ENCODE measurements at regions not wholly inside any gene's neighbourhood (a gene's known extent, or its start where the extent isn't known, plus 50 kb on each side); places are given as distances from the start of the nearest gene placed in this dataset.

DNA sequence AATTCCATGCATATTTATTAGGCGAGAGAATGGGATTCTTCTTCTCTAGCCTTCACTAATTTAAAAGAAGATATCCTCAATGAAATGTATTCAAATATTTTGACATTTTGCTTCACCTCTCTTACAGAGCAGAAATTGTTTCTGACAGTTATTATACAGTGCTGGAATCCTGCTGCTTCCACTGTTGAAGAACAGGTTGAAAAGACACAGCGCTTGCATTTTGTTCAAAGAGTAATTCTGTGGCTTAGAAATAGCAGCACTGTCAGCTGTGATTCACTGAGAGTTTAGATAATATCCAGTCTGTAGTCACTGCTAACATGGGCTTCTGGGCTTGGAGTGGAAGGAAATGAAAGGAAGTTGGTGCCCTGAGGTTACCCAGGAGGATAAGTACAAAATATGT, 117.1 kb upstream of the FBXL4 start (continued):
- TF ChIP-seq, protein P1, sequence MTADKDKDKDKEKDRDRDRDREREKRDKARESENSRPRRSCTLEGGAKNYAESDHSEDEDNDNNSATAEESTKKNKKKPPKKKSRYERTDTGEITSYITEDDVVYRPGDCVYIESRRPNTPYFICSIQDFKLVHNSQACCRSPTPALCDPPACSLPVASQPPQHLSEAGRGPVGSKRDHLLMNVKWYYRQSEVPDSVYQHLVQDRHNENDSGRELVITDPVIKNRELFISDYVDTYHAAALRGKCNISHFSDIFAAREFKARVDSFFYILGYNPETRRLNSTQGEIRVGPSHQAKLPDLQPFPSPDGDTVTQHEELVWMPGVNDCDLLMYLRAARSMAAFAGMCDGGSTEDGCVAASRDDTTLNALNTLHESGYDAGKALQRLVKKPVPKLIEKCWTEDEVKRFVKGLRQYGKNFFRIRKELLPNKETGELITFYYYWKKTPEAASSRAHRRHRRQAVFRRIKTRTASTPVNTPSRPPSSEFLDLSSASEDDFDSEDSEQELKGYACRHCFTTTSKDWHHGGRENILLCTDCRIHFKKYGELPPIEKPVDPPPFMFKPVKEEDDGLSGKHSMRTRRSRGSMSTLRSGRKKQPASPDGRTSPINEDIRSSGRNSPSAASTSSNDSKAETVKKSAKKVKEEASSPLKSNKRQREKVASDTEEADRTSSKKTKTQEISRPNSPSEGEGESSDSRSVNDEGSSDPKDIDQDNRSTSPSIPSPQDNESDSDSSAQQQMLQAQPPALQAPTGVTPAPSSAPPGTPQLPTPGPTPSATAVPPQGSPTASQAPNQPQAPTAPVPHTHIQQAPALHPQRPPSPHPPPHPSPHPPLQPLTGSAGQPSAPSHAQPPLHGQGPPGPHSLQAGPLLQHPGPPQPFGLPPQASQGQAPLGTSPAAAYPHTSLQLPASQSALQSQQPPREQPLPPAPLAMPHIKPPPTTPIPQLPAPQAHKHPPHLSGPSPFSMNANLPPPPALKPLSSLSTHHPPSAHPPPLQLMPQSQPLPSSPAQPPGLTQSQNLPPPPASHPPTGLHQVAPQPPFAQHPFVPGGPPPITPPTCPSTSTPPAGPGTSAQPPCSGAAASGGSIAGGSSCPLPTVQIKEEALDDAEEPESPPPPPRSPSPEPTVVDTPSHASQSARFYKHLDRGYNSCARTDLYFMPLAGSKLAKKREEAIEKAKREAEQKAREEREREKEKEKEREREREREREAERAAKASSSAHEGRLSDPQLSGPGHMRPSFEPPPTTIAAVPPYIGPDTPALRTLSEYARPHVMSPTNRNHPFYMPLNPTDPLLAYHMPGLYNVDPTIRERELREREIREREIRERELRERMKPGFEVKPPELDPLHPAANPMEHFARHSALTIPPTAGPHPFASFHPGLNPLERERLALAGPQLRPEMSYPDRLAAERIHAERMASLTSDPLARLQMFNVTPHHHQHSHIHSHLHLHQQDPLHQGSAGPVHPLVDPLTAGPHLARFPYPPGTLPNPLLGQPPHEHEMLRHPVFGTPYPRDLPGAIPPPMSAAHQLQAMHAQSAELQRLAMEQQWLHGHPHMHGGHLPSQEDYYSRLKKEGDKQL (CRISPR knock-in tag; IDR thresholded peaks at IDR 0.05; ENCODE audit: borderline replicate concordance) = no peak
- TF ChIP-seq RBM22 (IDR thresholded peaks at IDR 0.05; ENCODE audit: low read depth, low read length, poor library complexity, severe bottlenecking) = no peak
- no peak for TF ChIP-seq SMARCA4 (IDR thresholded peaks at IDR 0.05)
- TF ChIP-seq ZNF77 (CRISPR knock-in tag; IDR thresholded peaks at IDR 0.05) = no peak

DNA sequence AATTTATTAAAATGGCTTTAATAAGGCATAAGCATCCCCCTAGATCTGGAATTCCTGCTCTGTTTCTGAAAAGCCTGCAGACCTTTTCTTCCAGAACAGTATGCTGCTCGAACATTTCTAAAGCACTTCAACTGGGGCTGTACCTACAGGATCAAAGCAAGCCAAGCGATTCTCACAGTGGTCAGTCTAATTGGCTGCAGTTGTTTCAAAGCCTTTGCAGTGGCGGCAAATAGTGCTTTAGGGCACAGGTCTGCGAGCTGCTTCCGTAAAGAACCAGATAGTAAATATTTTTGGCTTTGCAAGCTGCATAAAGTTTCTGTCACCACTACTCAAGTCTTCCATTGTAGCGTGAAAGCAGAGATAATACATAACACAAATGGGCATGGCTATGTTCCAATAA, 88.9 kb upstream of the FBXL4 start:
- no peak overlapping the region for H3K27ac ChIP-seq (ENCODE audit: extremely low read depth, low read depth, low read length)
- in situ Hi-C loops (cut with MboI) = no loop called here
- TF ChIP-seq MECOM (CRISPR knock-in tag; IDR thresholded peaks at IDR 0.05) (no peak), SMAD3 (CRISPR knock-in tag; conservative IDR thresholded peaks at IDR 0.05) (no peak), PHF20 (IDR thresholded peaks at IDR 0.05; ENCODE audit: partially characterized antibody) (no peak), NONO (IDR thresholded peaks at IDR 0.05; ENCODE audit: low read depth in 2 of 2, low read length in 1 of 2) (no peak)
- TF ChIP-seq, protein P2, sequence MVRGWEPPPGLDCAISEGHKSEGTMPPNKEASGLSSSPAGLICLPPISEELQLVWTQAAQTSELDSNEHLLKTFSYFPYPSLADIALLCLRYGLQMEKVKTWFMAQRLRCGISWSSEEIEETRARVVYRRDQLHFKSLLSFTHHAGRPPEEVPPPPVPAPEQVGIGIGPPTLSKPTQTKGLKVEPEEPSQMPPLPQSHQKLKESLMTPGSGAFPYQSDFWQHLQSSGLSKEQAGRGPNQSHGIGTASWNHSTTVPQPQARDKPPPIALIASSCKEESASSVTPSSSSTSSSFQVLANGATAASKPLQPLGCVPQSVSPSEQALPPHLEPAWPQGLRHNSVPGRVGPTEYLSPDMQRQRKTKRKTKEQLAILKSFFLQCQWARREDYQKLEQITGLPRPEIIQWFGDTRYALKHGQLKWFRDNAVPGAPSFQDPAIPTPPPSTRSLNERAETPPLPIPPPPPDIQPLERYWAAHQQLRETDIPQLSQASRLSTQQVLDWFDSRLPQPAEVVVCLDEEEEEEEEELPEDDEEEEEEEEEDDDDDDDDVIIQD (CRISPR knock-in tag; IDR thresholded peaks at IDR 0.05) = no peak
- TF ChIP-seq, protein P3, sequence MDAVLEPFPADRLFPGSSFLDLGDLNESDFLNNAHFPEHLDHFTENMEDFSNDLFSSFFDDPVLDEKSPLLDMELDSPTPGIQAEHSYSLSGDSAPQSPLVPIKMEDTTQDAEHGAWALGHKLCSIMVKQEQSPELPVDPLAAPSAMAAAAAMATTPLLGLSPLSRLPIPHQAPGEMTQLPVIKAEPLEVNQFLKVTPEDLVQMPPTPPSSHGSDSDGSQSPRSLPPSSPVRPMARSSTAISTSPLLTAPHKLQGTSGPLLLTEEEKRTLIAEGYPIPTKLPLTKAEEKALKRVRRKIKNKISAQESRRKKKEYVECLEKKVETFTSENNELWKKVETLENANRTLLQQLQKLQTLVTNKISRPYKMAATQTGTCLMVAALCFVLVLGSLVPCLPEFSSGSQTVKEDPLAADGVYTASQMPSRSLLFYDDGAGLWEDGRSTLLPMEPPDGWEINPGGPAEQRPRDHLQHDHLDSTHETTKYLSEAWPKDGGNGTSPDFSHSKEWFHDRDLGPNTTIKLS (IDR thresholded peaks at IDR 0.05; ENCODE audit: borderline replicate concordance, low read depth) = no peak
- TF ChIP-seq, protein P4, sequence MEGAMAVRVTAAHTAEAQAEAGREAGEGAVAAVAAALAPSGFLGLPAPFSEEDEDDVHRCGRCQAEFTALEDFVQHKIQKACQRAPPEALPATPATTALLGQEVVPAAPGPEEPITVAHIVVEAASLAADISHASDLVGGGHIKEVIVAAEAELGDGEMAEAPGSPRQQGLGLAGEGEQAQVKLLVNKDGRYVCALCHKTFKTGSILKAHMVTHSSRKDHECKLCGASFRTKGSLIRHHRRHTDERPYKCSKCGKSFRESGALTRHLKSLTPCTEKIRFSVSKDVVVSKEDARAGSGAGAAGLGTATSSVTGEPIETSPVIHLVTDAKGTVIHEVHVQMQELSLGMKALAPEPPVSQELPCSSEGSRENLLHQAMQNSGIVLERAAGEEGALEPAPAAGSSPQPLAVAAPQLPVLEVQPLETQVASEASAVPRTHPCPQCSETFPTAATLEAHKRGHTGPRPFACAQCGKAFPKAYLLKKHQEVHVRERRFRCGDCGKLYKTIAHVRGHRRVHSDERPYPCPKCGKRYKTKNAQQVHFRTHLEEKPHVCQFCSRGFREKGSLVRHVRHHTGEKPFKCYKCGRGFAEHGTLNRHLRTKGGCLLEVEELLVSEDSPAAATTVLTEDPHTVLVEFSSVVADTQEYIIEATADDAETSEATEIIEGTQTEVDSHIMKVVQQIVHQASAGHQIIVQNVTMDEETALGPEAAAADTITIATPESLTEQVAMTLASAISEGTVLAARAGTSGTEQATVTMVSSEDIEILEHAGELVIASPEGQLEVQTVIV (CRISPR knock-in tag; IDR thresholded peaks at IDR 0.05; ENCODE audit: borderline replicate concordance) = no peak

More for the DNA sequence above, 88.9 kb upstream of the FBXL4 start:
- Histone ChIP-seq H2AFZ (ENCODE audit: low read depth, low read length) (no peak overlapping the region), H3K9ac (ENCODE audit: insufficient read depth in 1 of 2, low read depth in 2 of 2, low read length in 2 of 2) (no peak overlapping the region), H3K4me1 (replicated peaks in 1 of 2; ENCODE audit: control insufficient read depth in 2 of 2, insufficient read depth in 2 of 2, low read length in 2 of 2) (no peaks in the 10 kb centered on the region), H3K9me3 (replicated peaks; ENCODE audit: control insufficient read depth, insufficient read depth, low read depth, low read length) (no peaks in the 10 kb centered on the region), H3K27me3 (ENCODE audit: control insufficient read depth in 2 of 2, insufficient read depth in 2 of 2, low read length in 2 of 2) (no peaks in the 10 kb centered on the region; a peak in 3 of 5 replicates), H3K79me2 (ENCODE audit: control insufficient read depth, insufficient read depth, low read length) (no peaks in the 10 kb centered on the region), H4K20me1 (replicated peaks; ENCODE audit: control insufficient read depth, insufficient read depth, low read length) (no peaks in the 10 kb centered on the region), H3K36me3 (ENCODE audit: control insufficient read depth, insufficient read depth, low read length) (no peaks in the 10 kb centered on the region), H3K4me3 (no peak overlapping the region), H3K9me1 (ENCODE audit: control insufficient read depth, insufficient read depth, low read length) (no peaks in the 10 kb centered on the region), H3K4me2 (ENCODE audit: insufficient read depth, low read length) (no peak overlapping the region)
- intact Hi-C loops (cut with micrococcal nuclease) = no loop called here
- FAIRE-seq (no peak), DNase-seq (ENCODE audit: extremely low read depth in 1 of 4, low spot score in 3 of 4) (no peak), ATAC-seq (no peak)
- 2% methylated on average over 6 of the region's 6 CpGs for WGBS (ENCODE audit: insufficient coverage, low coverage, missing lambda C conversion rate)
- BruUV-seq (replicated peaks) = no TSS peak
- ChIA-PET CTCF (ENCODE audit: low intra/inter-chr PET ratio) (no interaction called here), POLR2A (interaction anchor here (0.6 kb wide), 1 partner anchor 1332 kb away, joined by 3 read pairs; no protein-coding TSS in a partner anchor)

Measured in K562 (cell line).